Adrenal gland (tissue), 5 donors: ENCODE measurements at regions not wholly inside any gene's neighbourhood (a gene's known extent, or its start where the extent isn't known, plus 50 kb on each side); places are given as distances from the start of the nearest gene placed in this dataset.

Source experiments
- CTCF ChIP-seq, 6 experiments: fragments of 450-650 bp in 4 of 6; fragments of 200-600 bp in 2 of 6; sonication (generic) in 1 of 6; IDR thresholded peaks; 1 replicate in 5 of 6; 2 replicates in 1 of 6; pipeline versions ENCODE4 v1.5.1 to v1.8.0; 2016 to 2021; ENCODE audit warnings: antibody characterized with exemption in 6 of 6, mild to moderate bottlenecking in 2 of 6, moderate library complexity in 1 of 6
- POLR2A ChIP-seq, 2 donors: fragments of 450-650 bp; IDR thresholded peaks; one replicate each; pipeline ENCODE4 v1.6.1; 2017; ENCODE audit warnings: antibody characterized with exemption in 2 of 2, mild to moderate bottlenecking in 2 of 2, moderate library complexity in 1 of 2
- donor health status: DM: no; HTN: no; CAD: no.

GRCh38 chr2:193687195-193687594 is 1492.5 kb upstream of the TMEFF2 start:
- TF ChIP-seq CTCF (IDR thresholded peaks at IDR 0.05) (no peak), POLR2A (IDR thresholded peaks at IDR 0.05) (no peak)
